ENCODE measurements at regions not wholly inside any gene's neighbourhood (a gene's known extent, or its start where the extent isn't known, plus 50 kb on each side); places are given as distances from the start of the nearest gene placed in this dataset.

DNA sequence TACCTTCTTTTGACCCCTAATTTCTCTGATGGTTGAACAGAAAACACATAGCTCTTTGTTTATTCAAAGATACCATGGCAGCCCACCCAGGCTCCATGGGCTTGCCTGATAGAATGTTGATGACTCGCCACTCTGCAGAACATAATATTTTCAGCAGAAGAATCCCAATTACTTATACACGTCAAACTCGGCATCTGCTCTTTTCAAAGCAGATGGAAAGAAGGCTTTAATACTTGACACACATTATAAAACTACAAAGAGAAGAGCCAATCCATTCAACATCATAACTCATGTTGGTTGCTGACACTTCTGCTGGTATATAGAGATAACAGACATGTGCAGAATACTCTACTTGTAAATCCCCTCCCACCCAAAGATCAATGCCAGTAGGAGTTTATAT is 69.0 kb downstream of the FOXI2 start:
- H2BK15ac ChIP-seq (ENCODE audit: low read length), result no peak overlapping the region
- no peak overlapping the region for H2BK120ac ChIP-seq (replicated peaks; ENCODE audit: low read depth, low read length)
- no peaks in the 10 kb centered on the region for H3K79me1 ChIP-seq (ENCODE audit: low read depth, low read length)
- H3K9me3 ChIP-seq (ENCODE audit: insufficient read depth in 2 of 2, low read depth in 1 of 2, low read length in 1 of 2), result no peaks in the 10 kb centered on the region
- H3K27me3 ChIP-seq (replicated peaks in 1 of 4; ENCODE audit: control insufficient read depth in 3 of 4, extremely low read depth in 1 of 4, insufficient read depth in 3 of 4, low read length in 3 of 4), result no peaks in the 10 kb centered on the region
- FAIRE-seq (no peak), DNase-seq (ENCODE audit: low read depth in 1 of 2, low spot score in 2 of 2) (no peak)
- 89% methylated on average over 3 of the region's 3 CpGs; no CpG with 5 or more reads in 1 of the 2 experiments for WGBS, 2 experiments (ENCODE audit: extremely low coverage in 1 of 2, insufficient coverage in 1 of 2, insufficient read length in 1 of 2, insufficient replicate concordance in 2 of 2, low coverage in 1 of 2, low lambda C conversion rate in 2 of 2, missing lambda C conversion rate in 1 of 2)
- H3K56ac ChIP-seq (replicated peaks; ENCODE audit: insufficient read length, low read depth, low read length), result no peak overlapping the region
- no peak overlapping the region for H3K4me3 ChIP-seq (ENCODE audit: extremely low read depth in 1 of 4, insufficient read depth in 2 of 4, low read depth in 3 of 4, low read length in 4 of 4)
- H3K36me3 ChIP-seq (ENCODE audit: control insufficient read depth in 2 of 4, insufficient read depth in 4 of 4, low read length in 3 of 4), result no peaks in the 10 kb centered on the region
- no peak overlapping the region for H2BK20ac ChIP-seq (ENCODE audit: low read length)
- CTCF ChIA-PET (ENCODE audit: partially characterized antibody), result interaction anchor here (1.0 to 3.5 kb wide), 7 partner anchors 8 to 126 kb away, joined by 3 to 18 read pairs (median 7); no protein-coding TSS in a partner anchor
- H3K4me2 ChIP-seq (ENCODE audit: insufficient read depth in 1 of 2, low read depth in 2 of 2, low read length in 2 of 2), result no peak overlapping the region
- no peak overlapping the region for H3K18ac ChIP-seq (ENCODE audit: extremely low read depth, low read length)
- H3K23ac ChIP-seq (ENCODE audit: insufficient read length), result no peak overlapping the region
- no peak overlapping the region for H2BK5ac ChIP-seq (ENCODE audit: low read depth, low read length)
- no peak overlapping the region for H3K9ac ChIP-seq (replicated peaks in 1 of 4; ENCODE audit: extremely low read depth in 1 of 4, low read depth in 3 of 4, low read length in 3 of 4)
- no peak overlapping the region for H3K14ac ChIP-seq (ENCODE audit: insufficient read length)
- no peaks in the 10 kb centered on the region for H3K23me2 ChIP-seq (ENCODE audit: low read depth, low read length)
- no peaks in the 10 kb centered on the region for H4K20me1 ChIP-seq (replicated peaks in 1 of 2; ENCODE audit: control insufficient read depth in 1 of 2, insufficient read depth in 2 of 2, low read length in 2 of 2)
- POLR2A ChIA-PET (ENCODE audit: partially characterized antibody), result no interaction called here
- H3K4me1 ChIP-seq (replicated peaks in 1 of 4; ENCODE audit: control insufficient read depth in 3 of 4, insufficient read depth in 4 of 4, low read length in 3 of 4), result no peaks in the 10 kb centered on the region
- no peak overlapping the region for H3K4ac ChIP-seq (replicated peaks; ENCODE audit: insufficient read length, low read depth, low read length)
- no peak overlapping the region for H3K27ac ChIP-seq (ENCODE audit: low read depth, low read length)
- H2AK5ac ChIP-seq (ENCODE audit: low read depth, low read length), result no peak overlapping the region
- H2AFZ ChIP-seq (ENCODE audit: low read length), result no peak overlapping the region
- H4K5ac ChIP-seq (ENCODE audit: insufficient read length, low read depth, low read length), result no peak overlapping the region
- H4K8ac ChIP-seq (ENCODE audit: extremely low read depth, insufficient read depth, low read length), result no peak overlapping the region
- H3K79me2 ChIP-seq (ENCODE audit: control insufficient read depth in 1 of 2, insufficient read depth in 2 of 2, low read length in 2 of 2), result no peaks in the 10 kb centered on the region
- H2BK12ac ChIP-seq (ENCODE audit: low read depth, low read length), result no peak overlapping the region
- H4K91ac ChIP-seq (replicated peaks; ENCODE audit: insufficient read length, low read length), result no peak overlapping the region
- TF ChIP-seq KDM4A (IDR thresholded peaks at IDR 0.05; ENCODE audit: low read depth, low read length, severe bottlenecking) (no peak), RNF2 (IDR thresholded peaks at IDR 0.05; ENCODE audit: borderline replicate concordance, low read depth, low read length, missing control alignments, poor library complexity, severe bottlenecking) (no peak), JUND (IDR thresholded peaks at IDR 0.05; ENCODE audit: low read length) (no peak), ZNF274 (IDR thresholded peaks at IDR 0.05; ENCODE audit: borderline replicate concordance, extremely low read depth, low read length) (no peak), CBX5 (IDR thresholded peaks at IDR 0.05; ENCODE audit: low read depth, low read length) (no peak), CREB1 (IDR thresholded peaks at IDR 0.05) (no peak), BACH1 (IDR thresholded peaks at IDR 0.05; ENCODE audit: low read length) (no peak), CEBPB (IDR thresholded peaks at IDR 0.05; ENCODE audit: low read depth, low read length) (no peak), JUN (IDR thresholded peaks at IDR 0.05; ENCODE audit: low read depth, low read length) (no peak)
- TF ChIP-seq, protein P1, sequence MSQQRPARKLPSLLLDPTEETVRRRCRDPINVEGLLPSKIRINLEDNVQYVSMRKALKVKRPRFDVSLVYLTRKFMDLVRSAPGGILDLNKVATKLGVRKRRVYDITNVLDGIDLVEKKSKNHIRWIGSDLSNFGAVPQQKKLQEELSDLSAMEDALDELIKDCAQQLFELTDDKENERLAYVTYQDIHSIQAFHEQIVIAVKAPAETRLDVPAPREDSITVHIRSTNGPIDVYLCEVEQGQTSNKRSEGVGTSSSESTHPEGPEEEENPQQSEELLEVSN (IDR thresholded peaks at IDR 0.05), result no peak
- TF ChIP-seq, protein P2, sequence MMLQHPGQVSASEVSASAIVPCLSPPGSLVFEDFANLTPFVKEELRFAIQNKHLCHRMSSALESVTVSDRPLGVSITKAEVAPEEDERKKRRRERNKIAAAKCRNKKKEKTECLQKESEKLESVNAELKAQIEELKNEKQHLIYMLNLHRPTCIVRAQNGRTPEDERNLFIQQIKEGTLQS (IDR thresholded peaks at IDR 0.05; ENCODE audit: insufficient read depth, low read depth, low read length), result no peak
- TF ChIP-seq, protein P3, sequence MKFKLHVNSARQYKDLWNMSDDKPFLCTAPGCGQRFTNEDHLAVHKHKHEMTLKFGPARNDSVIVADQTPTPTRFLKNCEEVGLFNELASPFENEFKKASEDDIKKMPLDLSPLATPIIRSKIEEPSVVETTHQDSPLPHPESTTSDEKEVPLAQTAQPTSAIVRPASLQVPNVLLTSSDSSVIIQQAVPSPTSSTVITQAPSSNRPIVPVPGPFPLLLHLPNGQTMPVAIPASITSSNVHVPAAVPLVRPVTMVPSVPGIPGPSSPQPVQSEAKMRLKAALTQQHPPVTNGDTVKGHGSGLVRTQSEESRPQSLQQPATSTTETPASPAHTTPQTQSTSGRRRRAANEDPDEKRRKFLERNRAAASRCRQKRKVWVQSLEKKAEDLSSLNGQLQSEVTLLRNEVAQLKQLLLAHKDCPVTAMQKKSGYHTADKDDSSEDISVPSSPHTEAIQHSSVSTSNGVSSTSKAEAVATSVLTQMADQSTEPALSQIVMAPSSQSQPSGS (IDR thresholded peaks at IDR 0.05; ENCODE audit: low read length), result no peak
